ENCODE measurements at regions not wholly inside any gene's neighbourhood (a gene's known extent, or its start where the extent isn't known, plus 50 kb on each side); places are given as distances from the start of the nearest gene placed in this dataset.

GRCh38 chr5:167870055-167870454 lies 421.4 kb upstream of the WWC1 start:
- Mint-ChIP-seq H3K9me3 (ENCODE audit: low read depth) (no peaks in the 10 kb centered on the region), H3K4me1 (ENCODE audit: low read depth) (no peaks in the 10 kb centered on the region), H3K27me3 (no peaks in the 10 kb centered on the region), H3K36me3 (no peaks in the 10 kb centered on the region), H3K4me3 (no peak overlapping the region), H3K27ac (no peak overlapping the region)

GRCh38 chr5:167871091-167871490 lies 420.4 kb upstream of the WWC1 start:
- no peak overlapping the region for H3K4me3 Mint-ChIP-seq

GRCh38 chr5:167872791-167873190 lies 418.7 kb upstream of the WWC1 start:
- H3K4me1 Mint-ChIP-seq (ENCODE audit: low read depth) = no peaks in the 10 kb centered on the region

More at GRCh38 chr5:167871091-167871490, 420.4 kb upstream of the WWC1 start:
- Mint-ChIP-seq H3K27ac (no peak overlapping the region), H3K9me3 (ENCODE audit: low read depth) (peaks cover 5% of the 10 kb centered on the region), H3K36me3 (no peaks in the 10 kb centered on the region), H3K4me1 (ENCODE audit: low read depth) (no peaks in the 10 kb centered on the region), H3K27me3 (no peaks in the 10 kb centered on the region)

GRCh38 chr5:167877114-167877722 lies 414.2 kb upstream of the WWC1 start:
- Mint-ChIP-seq H3K27me3 (no peaks in the 10 kb centered on the region), H3K27ac (no peak overlapping the region), H3K36me3 (no peaks in the 10 kb centered on the region), H3K4me3 (no peak overlapping the region), H3K9me3 (ENCODE audit: low read depth) (peaks cover 5% of the 10 kb centered on the region), H3K4me1 (ENCODE audit: low read depth) (no peaks in the 10 kb centered on the region)

More at GRCh38 chr5:167872791-167873190, 418.7 kb upstream of the WWC1 start:
- no peak overlapping the region for H3K27ac Mint-ChIP-seq
- H3K4me3 Mint-ChIP-seq = no peak overlapping the region
- H3K27me3 Mint-ChIP-seq = no peaks in the 10 kb centered on the region
- no peaks in the 10 kb centered on the region for H3K36me3 Mint-ChIP-seq
- peaks cover 5% of the 10 kb centered on the region for H3K9me3 Mint-ChIP-seq (ENCODE audit: low read depth)

GRCh38 chr5:167877924-167878323 lies 413.5 kb upstream of the WWC1 start:
- Mint-ChIP-seq H3K4me1 (ENCODE audit: low read depth) (no peaks in the 10 kb centered on the region), H3K4me3 (no peak overlapping the region), H3K27me3 (no peaks in the 10 kb centered on the region), H3K27ac (no peak overlapping the region), H3K9me3 (ENCODE audit: low read depth) (peaks cover 5% of the 10 kb centered on the region), H3K36me3 (no peaks in the 10 kb centered on the region)

- H3K36me3 Mint-ChIP-seq = no peaks in the 10 kb centered on the region
- H3K4me1 Mint-ChIP-seq (ENCODE audit: low read depth) = no peaks in the 10 kb centered on the region
- no peak overlapping the region for H3K27ac Mint-ChIP-seq
- no peak overlapping the region for H3K4me3 Mint-ChIP-seq
- H3K27me3 Mint-ChIP-seq = no peaks in the 10 kb centered on the region
- H3K9me3 Mint-ChIP-seq (ENCODE audit: low read depth) = peaks cover 2% of the 10 kb centered on the region
Observed at GRCh38 chr5:167880420-167880819, 411.0 kb upstream of the WWC1 start.

GRCh38 chr5:167881041-167881440 lies 410.4 kb upstream of the WWC1 start:
- H3K9me3 Mint-ChIP-seq (ENCODE audit: low read depth) = no peaks in the 10 kb centered on the region
- H3K27ac Mint-ChIP-seq = no peak overlapping the region
- no peaks in the 10 kb centered on the region for H3K36me3 Mint-ChIP-seq
- no peaks in the 10 kb centered on the region for H3K4me1 Mint-ChIP-seq (ENCODE audit: low read depth)
- H3K27me3 Mint-ChIP-seq = no peaks in the 10 kb centered on the region
- no peak overlapping the region for H3K4me3 Mint-ChIP-seq

- no peaks in the 10 kb centered on the region for H3K27me3 Mint-ChIP-seq
- no peaks in the 10 kb centered on the region for H3K36me3 Mint-ChIP-seq
- H3K4me1 Mint-ChIP-seq (ENCODE audit: low read depth) = no peaks in the 10 kb centered on the region
- peaks cover 6% of the 10 kb centered on the region for H3K9me3 Mint-ChIP-seq (ENCODE audit: low read depth)
- H3K27ac Mint-ChIP-seq = no peak overlapping the region
- H3K4me3 Mint-ChIP-seq = no peak overlapping the region
Observed at GRCh38 chr5:167886196-167886595, 405.2 kb upstream of the WWC1 start.

- H3K27me3 Mint-ChIP-seq = no peaks in the 10 kb centered on the region
- H3K9me3 Mint-ChIP-seq (ENCODE audit: low read depth) = peaks cover 6% of the 10 kb centered on the region
- H3K4me1 Mint-ChIP-seq (ENCODE audit: low read depth) = no peaks in the 10 kb centered on the region
- no peak overlapping the region for H3K4me3 Mint-ChIP-seq
- no peak overlapping the region for H3K27ac Mint-ChIP-seq
- no peaks in the 10 kb centered on the region for H3K36me3 Mint-ChIP-seq
Observed at GRCh38 chr5:167888393-167888792, 403.1 kb upstream of the WWC1 start.

GRCh38 chr5:167889276-167889675 lies 402.2 kb upstream of the WWC1 start:
- peaks cover 6% of the 10 kb centered on the region for H3K9me3 Mint-ChIP-seq (ENCODE audit: low read depth)
- no peaks in the 10 kb centered on the region for H3K27me3 Mint-ChIP-seq
- H3K4me1 Mint-ChIP-seq (ENCODE audit: low read depth) = no peaks in the 10 kb centered on the region
- H3K27ac Mint-ChIP-seq = no peak overlapping the region
- H3K36me3 Mint-ChIP-seq = no peaks in the 10 kb centered on the region
- H3K4me3 Mint-ChIP-seq = no peak overlapping the region

GRCh38 chr5:167892352-167893115 lies 398.9 kb upstream of the WWC1 start:
- H3K36me3 Mint-ChIP-seq = no peaks in the 10 kb centered on the region
- H3K27me3 Mint-ChIP-seq = peaks cover 1% of the 10 kb centered on the region
- H3K4me1 Mint-ChIP-seq (ENCODE audit: low read depth) = no peaks in the 10 kb centered on the region
- H3K4me3 Mint-ChIP-seq = no peak overlapping the region
- no peak overlapping the region for H3K27ac Mint-ChIP-seq
- peaks cover 6% of the 10 kb centered on the region for H3K9me3 Mint-ChIP-seq (ENCODE audit: low read depth)

GRCh38 chr5:167893271-167893670 lies 398.2 kb upstream of the WWC1 start:
- Mint-ChIP-seq H3K9me3 (ENCODE audit: low read depth) (peaks cover 6% of the 10 kb centered on the region), H3K36me3 (no peaks in the 10 kb centered on the region), H3K4me1 (ENCODE audit: low read depth) (no peaks in the 10 kb centered on the region), H3K4me3 (no peak overlapping the region), H3K27me3 (peaks cover 1% of the 10 kb centered on the region), H3K27ac (no peak overlapping the region)

GRCh38 chr5:167894631-167895472 lies 396.6 kb upstream of the WWC1 start:
- Mint-ChIP-seq H3K36me3 (no peaks in the 10 kb centered on the region), H3K9me3 (ENCODE audit: low read depth) (peaks cover under 1% of the 10 kb centered on the region), H3K27ac (no peak overlapping the region), H3K4me1 (ENCODE audit: low read depth) (no peaks in the 10 kb centered on the region), H3K27me3 (peaks cover 1% of the 10 kb centered on the region), H3K4me3 (no peak overlapping the region)

- no peaks in the 10 kb centered on the region for H3K4me1 Mint-ChIP-seq (ENCODE audit: low read depth)
- H3K9me3 Mint-ChIP-seq (ENCODE audit: low read depth) = no peaks in the 10 kb centered on the region
- H3K27ac Mint-ChIP-seq = no peak overlapping the region
- no peaks in the 10 kb centered on the region for H3K36me3 Mint-ChIP-seq
- H3K27me3 Mint-ChIP-seq = peaks cover 1% of the 10 kb centered on the region
- H3K4me3 Mint-ChIP-seq = no peak overlapping the region
Observed at GRCh38 chr5:167895899-167896659, 395.4 kb upstream of the WWC1 start.
